ENCODE measurements at regions not wholly inside any gene's neighbourhood (a gene's known extent, or its start where the extent isn't known, plus 50 kb on each side); places are given as distances from the start of the nearest gene placed in this dataset.
"Not testable (repeated sequence)": the region's sequence is repeated elsewhere in the genome, so short reads cannot be mapped to it uniquely, and the experiment has no call there.

DNA sequence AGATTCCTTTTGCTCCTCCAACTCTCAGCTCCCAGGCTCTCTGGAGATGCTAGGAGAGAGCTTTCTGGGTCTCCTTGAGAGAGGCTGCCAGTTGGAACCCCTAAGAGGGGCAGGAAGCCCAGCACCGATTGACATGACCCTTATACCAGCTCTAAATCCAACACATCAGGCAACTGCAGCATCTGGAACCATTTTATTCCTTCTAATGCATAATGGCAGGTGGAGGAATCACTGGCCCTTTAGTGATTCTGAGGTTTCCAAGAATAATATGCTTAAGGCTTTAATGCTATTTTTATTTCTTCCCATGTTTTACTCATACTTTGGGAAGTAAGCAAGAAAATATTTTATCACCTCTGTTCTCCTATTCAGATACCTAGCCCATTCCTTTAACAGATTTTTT lies 60.3 kb upstream of the TEX264 start:
- TF ChIP-seq CTCF (IDR thresholded peaks at IDR 0.05; ENCODE audit: low read depth, low read length, missing control alignments), result no peak
- in situ Hi-C loops (cut with HindIII; ENCODE audit: low sequenced_read_pairs), result no loop called here
- H3K4me3 ChIP-seq (ENCODE audit: low read depth, low read length), result no peak overlapping the region
- DNase-seq (ENCODE audit: low read depth), result no peak

- no peak for DNase-seq (ENCODE audit: low read depth)
- no peak for TF ChIP-seq CTCF (IDR thresholded peaks at IDR 0.05; ENCODE audit: low read depth, low read length, missing control alignments)
- in situ Hi-C loops (cut with HindIII; ENCODE audit: low sequenced_read_pairs), result no loop called here
- H3K4me3 ChIP-seq (ENCODE audit: low read depth, low read length), result no peak overlapping the region
Measured at GRCh38 chr3:51617597-51617996, 53.5 kb upstream of the TEX264 start.

GRCh38 chr3:51618038-51618437 lies 53.0 kb upstream of the TEX264 start:
- DNase-seq (ENCODE audit: low read depth); H3K4me3 ChIP-seq (ENCODE audit: low read depth, low read length); in situ Hi-C loops (cut with HindIII; ENCODE audit: low sequenced_read_pairs): not testable (repeated sequence)

DNA sequence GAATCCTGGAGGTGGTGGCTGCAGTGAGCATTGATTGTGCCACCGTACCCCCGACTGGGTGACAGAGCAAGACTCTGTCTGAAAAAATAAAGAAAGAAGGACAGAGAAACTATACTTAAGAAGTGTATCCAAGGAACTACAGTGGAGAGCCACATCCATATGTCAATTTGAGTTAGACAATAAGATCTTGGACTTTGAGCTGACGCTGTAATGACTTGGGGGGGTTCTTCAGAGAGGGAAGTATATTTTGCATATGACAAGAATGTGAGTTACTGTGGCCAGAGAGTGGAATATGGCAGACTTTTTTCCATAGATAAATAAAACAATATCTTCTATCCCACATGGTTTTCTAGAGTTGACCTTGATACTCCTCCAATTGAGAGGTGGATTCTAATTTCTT lies 52.6 kb upstream of the TEX264 start:
- no peak for DNase-seq (ENCODE audit: low read depth)
- TF ChIP-seq CTCF (IDR thresholded peaks at IDR 0.05; ENCODE audit: low read depth, low read length, missing control alignments), result no peak
- H3K4me3 ChIP-seq (ENCODE audit: low read depth, low read length), result no peak overlapping the region
- in situ Hi-C loops (cut with HindIII; ENCODE audit: low sequenced_read_pairs), result no loop called here

DNA sequence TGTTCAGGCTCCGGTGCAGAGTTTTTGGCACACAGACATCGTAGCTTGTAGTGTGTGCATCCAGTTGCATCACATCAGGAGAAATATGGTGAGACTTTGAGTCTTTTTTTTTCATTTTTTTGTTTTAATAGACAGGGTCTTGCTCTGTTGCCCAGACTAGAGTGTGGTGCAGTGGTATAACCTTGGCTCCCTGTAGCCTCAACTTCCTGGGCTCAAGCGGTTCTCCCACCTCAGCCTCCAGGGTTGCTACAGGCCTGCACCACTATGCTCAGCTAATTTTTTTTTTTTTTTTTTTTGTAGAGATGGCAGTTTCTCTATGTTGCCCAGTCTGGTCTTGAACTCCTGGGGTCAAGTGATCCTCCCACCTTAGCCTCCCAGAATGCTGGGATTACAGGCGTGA lies 51.1 kb upstream of the TEX264 start:
- no peak for DNase-seq (ENCODE audit: low read depth)
- in situ Hi-C loops (cut with HindIII; ENCODE audit: low sequenced_read_pairs), result no loop called here
- no peak for TF ChIP-seq CTCF (IDR thresholded peaks at IDR 0.05; ENCODE audit: low read depth, low read length, missing control alignments)
- H3K4me3 ChIP-seq (ENCODE audit: low read depth, low read length), result no peak overlapping the region

DNA sequence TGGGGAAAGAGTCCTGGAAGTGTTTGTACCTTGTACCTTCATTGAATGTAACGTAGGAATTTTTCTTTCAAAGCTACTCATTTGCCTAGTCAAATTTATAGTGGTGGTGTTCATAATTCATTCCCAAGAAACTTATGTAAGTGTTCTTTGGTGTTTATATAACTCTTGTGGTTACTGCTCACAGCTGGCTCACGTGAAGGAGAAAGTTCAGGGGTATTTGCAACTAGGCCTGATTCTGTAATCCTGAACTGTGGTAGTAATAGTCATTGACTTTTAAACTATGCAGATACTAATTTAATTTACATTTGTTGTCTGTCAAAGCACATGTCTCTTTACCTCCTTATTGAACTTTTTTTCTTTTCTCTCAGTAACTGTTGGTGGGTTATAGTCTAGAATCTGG lies 50.5 kb upstream of the TEX264 start:
- peak; percentile 50 for DNase-seq (ENCODE audit: low read depth)
- H3K4me3 ChIP-seq (ENCODE audit: low read depth, low read length), result no peak overlapping the region
- TF ChIP-seq CTCF (IDR thresholded peaks at IDR 0.05; ENCODE audit: low read depth, low read length, missing control alignments), result no peak
- in situ Hi-C loops (cut with HindIII; ENCODE audit: low sequenced_read_pairs), result no loop called here

DNA sequence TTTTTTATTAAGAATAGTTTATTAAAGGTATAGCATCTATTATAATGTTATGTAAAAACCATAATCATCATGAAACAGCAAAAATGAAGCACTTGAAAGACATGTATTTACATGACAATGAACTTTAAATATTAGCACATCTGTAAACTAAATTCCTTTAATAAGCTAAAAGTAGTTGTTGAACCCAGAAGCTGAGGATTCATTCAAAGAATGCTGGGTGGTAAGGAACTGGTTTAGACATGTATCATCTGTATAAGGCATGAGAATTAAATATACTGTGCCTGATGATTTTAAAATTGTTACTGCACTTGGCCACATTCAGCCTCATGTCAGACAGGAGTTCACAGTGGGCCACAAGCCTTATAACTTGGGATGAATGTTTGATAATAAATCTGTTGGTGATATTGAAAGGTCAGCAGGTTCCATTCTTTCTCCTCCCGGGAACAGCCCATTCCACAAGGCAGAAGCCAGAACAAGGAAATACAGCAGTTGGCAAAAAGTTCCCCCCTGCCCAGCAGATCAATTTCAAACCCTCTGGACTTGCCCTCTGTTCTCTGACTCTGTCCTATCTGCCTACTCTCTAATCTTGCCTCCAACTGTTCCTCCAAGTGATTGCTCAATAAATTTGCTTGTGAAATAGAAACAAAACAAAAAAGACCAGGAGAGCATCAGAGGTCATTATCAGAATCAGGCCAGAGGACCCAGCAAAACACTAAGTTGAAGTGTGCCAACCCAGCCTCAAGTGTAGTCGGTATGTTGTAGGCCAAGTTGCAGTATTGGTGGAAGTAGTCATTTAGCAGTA lies 49.8 kb upstream of the TEX264 start:
- TF ChIP-seq CTCF (IDR thresholded peaks at IDR 0.05; ENCODE audit: low read depth, low read length, missing control alignments), result no peak
- in situ Hi-C loops (cut with HindIII; ENCODE audit: low sequenced_read_pairs), result no loop called here
- no peak overlapping the region for H3K4me3 ChIP-seq (ENCODE audit: low read depth, low read length)
- DNase-seq (ENCODE audit: low read depth), result no peak
